GM18499 (cell line): ENCODE measurements at regions not wholly inside any gene's neighbourhood (a gene's known extent, or its start where the extent isn't known, plus 50 kb on each side); places are given as distances from the start of the nearest gene placed in this dataset.

Experiments
- ATAC-seq: cut with Tn5 transposase; IDR thresholded peaks from one replicate; pipeline ENCODE4 v1.9.1; 2021; ENCODE audit warnings: moderate number of reproducible peaks; ENCODE audit not compliant: insufficient read depth, unreplicated experiment

- no peak for ATAC-seq
Measured at GRCh38 chr5:74332682-74333081, 307.8 kb downstream of the ENC1 start.

GRCh38 chr5:74332006-74332405, 308.5 kb downstream of the ENC1 start:
- no peak for ATAC-seq

- no peak for ATAC-seq
Measured at GRCh38 chr5:74328221-74328630, 312.3 kb downstream of the ENC1 start.

- no peak for ATAC-seq
Measured at GRCh38 chr5:74327339-74327685, 313.2 kb downstream of the ENC1 start.

GRCh38 chr5:74326571-74327338, 313.8 kb downstream of the ENC1 start:
- ATAC-seq: no peak

GRCh38 chr5:74325866-74326265, 314.7 kb downstream of the ENC1 start:
- no peak for ATAC-seq

- no peak for ATAC-seq
Measured at GRCh38 chr5:74324556-74324955, 316.0 kb downstream of the ENC1 start.

- no peak for ATAC-seq
Measured at GRCh38 chr5:74322944-74323343, 317.6 kb downstream of the ENC1 start.

- ATAC-seq: no peak
Measured at GRCh38 chr5:74322191-74322590, 318.3 kb downstream of the ENC1 start.

- ATAC-seq: no peak
Measured at GRCh38 chr5:74321326-74321725, 319.2 kb downstream of the ENC1 start.

GRCh38 chr5:74320526-74320925, 320.0 kb downstream of the ENC1 start:
- no peak for ATAC-seq

- ATAC-seq: no peak
Measured at GRCh38 chr5:74319076-74319475, 321.5 kb downstream of the ENC1 start.

- ATAC-seq: no peak
Measured at GRCh38 chr5:74316064-74316603, 324.4 kb downstream of the ENC1 start.

GRCh38 chr5:74314906-74315305, 325.6 kb downstream of the ENC1 start:
- ATAC-seq: no peak

- ATAC-seq: no peak
Measured at GRCh38 chr5:74313896-74314295, 326.6 kb downstream of the ENC1 start.

GRCh38 chr5:74312746-74313145, 327.8 kb downstream of the ENC1 start:
- ATAC-seq: no peak

- no peak for ATAC-seq
Measured at GRCh38 chr5:74311961-74312360, 328.6 kb downstream of the ENC1 start.

GRCh38 chr5:74310997-74311930, 329.3 kb downstream of the ENC1 start:
- ATAC-seq: no peak

- ATAC-seq: no peak
Measured at GRCh38 chr5:74310386-74310785, 330.1 kb downstream of the ENC1 start.

GRCh38 chr5:74309050-74309449, 331.5 kb downstream of the ENC1 start:
- ATAC-seq: no peak

GRCh38 chr5:74306845-74307244, 333.7 kb downstream of the ENC1 start:
- no peak for ATAC-seq
